HG02884 (cell line): ENCODE measurements at regions not wholly inside any gene's neighbourhood (a gene's known extent, or its start where the extent isn't known, plus 50 kb on each side); places are given as distances from the start of the nearest gene placed in this dataset.

Experiments
- ATAC-seq: cut with Tn5 transposase; IDR thresholded peaks from one replicate; pipeline ENCODE4 v1.9.1; 2021; ENCODE audit warnings: mild to moderate bottlenecking, moderate library complexity; ENCODE audit not compliant: unreplicated experiment

DNA sequence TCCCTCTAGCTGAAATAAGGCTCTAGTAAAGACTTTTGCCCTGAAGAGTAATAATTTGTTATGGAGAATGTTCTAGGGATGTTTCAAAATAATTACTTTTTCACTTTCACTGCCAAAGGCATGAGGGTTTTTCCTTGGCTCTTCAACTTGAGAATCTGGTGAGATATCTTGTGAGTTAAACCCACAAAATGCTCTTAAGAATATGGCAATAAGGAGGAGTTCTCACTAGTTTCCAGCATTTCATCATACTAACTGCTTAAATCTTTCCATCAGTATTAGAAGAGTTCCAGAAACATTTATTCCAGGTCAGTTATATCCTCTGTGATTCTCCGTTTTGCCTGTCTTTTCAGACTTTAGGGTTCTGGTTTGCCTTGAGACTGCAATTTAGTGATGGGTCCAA is 785.6 kb upstream of the GJE1 start:
- no peak for ATAC-seq

DNA sequence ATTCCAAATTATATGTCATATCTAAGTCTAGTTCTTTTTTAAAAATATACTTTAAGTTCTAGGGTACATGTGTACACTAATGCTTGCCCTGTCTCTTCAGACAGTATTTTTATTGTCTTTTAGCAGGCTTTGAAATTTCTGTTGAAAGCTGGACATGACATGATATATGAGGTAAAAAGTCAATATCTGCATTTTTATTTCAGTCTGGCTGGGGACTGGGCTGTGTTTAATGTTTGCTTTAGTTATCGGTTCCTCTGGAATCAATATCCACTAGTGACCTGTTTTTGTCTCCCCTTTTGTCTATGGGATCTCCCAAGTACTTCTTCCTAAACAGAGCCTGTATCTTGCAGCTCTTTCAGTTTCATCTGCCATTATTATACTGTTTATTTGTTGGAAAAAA is 786.2 kb upstream of the GJE1 start:
- no peak for ATAC-seq

DNA sequence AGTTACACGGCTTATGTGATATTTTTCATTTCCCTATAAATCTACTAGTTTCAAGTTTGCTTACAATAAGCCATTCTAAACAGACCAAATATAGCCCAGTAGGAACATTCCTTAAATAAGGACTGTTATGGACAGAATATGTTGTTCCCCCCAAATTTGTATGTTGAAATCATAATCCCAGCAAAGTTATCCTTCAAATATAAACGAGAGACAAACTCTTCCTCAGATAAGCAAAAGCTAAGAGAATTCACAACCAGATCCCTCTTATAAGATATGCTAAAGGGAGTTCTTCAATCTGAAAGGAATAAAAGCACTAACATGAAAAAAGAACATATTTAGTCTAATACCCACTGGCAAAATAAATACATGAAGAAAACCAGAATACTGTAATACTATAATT is 795.5 kb upstream of the GJE1 start:
- ATAC-seq: no peak

DNA sequence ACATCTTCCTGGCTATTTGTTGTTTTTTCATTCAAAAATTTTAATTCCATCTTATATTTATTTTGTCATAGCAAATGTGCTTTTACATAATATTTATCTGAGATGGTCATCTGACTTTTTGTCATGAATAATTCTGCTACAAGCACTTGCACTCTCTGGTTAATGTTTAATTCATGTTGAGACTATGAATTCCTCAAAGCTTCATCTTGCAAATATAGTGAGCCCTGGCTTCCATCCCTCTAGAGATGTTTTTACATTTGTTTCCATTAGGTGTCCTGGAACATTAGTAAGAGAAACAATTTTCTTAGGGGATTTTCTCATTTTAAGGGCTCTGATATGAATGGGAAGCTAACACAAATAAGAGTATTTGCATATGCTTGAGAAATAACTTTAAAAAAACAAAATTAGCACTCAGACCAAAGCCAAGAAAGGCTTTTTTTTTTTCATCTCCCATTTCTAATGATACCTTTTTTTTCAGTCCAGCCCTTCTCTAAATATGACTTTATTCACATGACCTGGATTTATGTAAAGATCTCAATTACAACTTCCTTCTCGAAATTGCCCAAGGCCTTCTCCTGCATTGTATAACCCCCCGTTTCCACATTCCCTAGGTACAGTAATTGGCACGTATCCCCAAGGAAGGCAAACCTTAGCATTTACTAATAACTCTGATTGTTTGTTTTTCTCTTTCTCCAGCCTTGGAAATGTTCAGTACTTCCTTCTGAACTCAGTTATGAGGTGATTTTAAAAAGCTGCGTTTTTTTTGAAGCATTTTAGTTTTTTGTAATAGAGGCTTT is 797.0 kb upstream of the GJE1 start:
- ATAC-seq: no peak

DNA sequence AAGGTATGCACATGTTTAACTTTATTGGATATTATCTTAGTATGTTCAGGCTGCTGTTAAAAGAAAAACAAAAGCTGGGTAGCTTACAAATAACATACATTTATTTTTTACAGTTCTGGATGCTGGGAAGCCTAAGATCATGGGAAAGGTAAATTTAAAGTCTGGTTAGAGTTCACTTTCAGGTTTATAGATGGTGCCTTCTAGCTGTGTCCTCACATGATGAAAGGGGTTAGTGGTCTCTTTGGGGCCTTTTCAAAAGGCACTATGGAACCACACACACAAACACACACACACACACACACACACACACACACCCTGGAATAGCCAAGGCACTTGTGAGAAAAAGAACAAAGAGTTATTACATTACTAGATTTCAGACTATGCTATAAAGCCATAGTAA is 805.8 kb upstream of the GJE1 start:
- no peak for ATAC-seq

DNA sequence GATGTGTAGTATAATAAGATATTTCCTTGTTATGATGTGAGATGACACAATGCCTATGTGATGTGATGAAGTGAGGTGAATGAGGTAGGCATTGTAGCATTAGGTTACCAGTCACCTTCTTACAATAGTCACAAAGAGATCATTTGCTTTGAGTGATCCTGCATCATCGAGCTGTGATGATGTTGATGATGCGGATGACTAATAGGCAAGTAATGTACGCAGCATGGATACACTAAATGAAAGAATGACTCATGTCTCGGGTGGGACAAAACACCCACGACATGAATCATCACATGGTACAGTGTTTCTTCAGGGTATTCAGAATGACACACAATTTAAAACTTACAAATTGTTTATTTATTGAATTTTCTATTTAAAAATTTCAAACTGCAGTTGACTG is 806.3 kb upstream of the GJE1 start:
- ATAC-seq: peak; percentile 55

DNA sequence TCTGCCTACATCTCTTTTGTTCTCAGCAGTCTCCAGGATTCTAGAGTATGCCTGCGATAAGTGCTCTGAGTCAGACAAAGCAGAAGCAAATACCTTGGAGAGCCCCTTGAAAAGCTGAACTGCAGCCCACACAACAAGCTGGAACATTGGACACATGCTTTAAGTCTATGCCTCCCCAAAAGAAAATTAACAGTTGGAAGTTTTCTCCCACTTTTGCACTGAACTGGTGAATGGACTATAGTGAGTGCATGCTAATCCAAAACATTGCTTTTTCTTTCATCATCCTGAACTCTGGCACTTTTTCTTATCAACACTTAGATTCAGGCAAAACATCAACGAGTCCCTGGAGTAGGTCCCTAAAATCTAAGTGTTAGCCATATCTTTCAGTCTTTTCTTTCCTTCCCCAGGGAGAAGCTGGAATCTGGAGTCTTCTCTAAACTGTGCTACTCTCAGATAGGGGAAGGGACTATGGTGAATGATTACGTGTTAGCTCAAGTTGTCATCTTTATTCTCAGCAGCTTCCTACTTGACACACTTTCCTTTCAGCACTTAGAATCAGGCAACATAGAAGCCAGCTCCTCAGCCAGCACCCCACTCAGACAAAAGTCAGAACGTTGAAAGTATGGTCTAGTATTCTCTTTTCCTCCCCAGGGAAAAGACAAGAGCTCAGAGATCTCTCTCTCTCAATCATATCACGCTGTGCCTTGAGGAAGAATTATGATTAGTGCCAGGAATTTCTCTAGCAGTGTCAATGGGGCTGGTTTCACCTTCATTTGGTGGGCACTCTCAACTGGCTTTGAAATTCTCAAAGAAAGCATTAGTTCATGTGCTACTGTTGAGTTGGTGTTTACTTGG is 811.0 kb upstream of the GJE1 start:
- no peak for ATAC-seq

DNA sequence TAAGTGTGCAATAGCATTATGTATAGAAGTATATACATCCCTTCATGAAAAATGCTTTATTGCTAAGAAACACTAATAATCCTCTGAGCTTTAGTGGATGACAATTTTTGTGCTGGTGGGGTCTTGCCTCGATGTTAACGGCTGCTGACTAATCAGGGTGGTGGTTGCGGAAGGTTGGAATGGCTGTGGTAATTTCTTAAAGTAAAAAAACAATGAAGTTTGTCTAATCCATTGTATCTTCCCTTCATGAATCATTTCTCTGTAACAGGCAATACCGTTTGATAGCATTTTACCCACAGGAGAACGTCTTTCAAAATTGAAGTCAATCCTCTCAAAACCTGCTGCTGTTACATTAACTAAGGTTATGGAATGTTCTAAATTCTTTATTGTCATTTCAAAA is 816.5 kb upstream of the GJE1 start:
- no peak for ATAC-seq

DNA sequence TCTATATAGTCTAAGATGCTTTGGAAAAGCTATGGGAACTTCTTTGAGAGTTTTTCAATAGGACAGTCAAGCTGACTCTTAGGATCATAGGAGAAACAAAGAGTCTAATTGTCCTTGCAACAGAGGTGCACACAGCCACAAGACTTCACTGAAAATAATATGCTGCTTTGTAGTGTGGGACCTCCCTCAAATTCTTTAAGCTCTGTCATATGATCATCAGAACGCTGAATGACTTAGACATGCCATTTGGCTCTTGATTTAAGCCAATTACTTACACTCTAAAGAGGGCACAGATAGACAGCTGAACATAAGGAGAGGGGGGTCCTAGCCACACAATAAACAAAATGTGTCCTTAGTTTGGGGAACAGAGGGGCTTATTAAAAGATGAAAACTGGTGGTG is 818.7 kb upstream of the GJE1 start:
- ATAC-seq: no peak

DNA sequence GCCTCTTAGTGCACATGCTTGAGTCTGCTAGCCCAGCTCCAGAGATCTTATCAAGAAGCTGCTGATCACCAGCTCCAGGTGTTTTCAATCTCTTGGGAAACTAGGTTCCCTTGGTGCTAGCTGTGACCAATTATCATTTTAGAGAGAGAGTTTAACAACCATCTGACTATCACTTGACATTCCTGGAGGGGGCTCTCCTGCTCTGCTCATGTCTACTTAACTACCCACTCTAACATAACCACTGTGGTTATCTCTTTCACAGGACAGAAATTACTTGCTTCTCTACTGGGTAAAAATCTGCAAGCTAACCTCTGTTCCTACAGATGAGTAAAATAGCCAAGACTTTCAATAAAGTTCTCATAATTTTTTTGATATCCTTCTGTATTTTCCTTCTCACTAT is 823.4 kb upstream of the GJE1 start:
- ATAC-seq: peak; percentile 55

DNA sequence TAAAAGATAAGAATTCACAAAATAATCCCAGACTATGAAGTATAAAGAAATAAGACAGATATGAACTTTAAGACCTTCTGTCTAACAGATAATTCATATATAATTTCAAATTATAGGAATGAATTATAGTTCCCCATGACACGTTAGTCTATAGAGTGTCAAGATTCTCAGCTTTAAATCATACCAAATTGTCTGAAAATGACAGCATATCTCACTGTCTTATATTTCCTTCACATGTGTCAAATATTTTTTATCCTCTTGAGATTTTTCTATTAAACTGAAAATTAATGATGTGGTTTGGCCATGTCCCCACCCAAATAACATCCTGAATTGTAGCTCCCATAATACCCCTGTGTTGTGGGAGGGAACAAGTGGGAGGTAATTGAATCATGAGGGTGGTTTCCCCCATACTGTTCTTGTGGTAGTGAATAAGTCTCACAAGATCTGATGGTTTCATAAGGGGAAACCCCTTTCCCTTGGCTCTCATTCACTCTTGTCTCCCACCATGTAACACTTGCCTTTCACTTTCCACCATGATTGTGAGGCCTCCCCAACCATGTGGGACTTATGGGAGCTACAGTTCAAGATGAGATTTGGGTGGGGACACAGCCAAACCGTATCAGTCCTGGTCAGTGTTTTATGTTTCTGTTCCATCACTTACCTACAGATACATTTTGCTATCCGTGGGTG is 825.3 kb upstream of the GJE1 start:
- no peak for ATAC-seq

DNA sequence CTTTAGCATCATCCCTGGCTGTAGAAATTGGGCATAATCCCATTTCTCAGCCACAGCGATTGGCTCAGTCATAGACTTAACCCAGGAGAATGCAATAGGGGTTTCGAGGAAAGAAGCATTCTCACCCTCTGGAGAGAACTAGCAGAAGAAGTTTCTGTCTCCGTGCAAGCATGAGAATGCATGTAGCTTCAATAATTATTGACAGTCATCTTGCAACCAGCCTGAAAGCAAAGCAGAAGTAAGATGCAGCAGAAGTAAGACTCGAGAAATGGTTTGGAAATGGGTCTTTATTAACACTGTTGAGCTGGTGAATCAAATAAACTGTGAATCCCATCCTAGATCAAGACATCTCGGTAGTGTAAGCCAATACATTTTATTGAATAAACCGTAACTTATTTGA is 828.8 kb upstream of the GJE1 start:
- ATAC-seq: no peak

DNA sequence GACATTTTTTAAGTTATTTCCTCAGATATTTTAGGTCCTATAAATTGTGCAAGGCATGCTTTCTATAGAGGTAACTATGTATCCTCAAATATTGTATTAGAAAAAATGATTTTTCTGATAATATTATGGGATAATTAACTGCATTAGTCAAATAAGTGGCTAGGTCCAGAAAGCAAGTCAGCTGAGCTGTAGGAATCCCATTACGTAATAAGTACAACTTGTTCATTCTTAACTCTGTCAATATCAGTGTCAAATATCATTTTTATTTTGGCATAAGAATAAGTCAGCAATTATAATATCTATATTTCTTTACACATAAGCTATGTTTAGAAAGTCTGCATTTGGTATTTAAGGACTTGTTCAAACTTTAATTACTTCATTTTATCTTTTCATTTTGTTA is 830.9 kb upstream of the GJE1 start:
- ATAC-seq: no peak

DNA sequence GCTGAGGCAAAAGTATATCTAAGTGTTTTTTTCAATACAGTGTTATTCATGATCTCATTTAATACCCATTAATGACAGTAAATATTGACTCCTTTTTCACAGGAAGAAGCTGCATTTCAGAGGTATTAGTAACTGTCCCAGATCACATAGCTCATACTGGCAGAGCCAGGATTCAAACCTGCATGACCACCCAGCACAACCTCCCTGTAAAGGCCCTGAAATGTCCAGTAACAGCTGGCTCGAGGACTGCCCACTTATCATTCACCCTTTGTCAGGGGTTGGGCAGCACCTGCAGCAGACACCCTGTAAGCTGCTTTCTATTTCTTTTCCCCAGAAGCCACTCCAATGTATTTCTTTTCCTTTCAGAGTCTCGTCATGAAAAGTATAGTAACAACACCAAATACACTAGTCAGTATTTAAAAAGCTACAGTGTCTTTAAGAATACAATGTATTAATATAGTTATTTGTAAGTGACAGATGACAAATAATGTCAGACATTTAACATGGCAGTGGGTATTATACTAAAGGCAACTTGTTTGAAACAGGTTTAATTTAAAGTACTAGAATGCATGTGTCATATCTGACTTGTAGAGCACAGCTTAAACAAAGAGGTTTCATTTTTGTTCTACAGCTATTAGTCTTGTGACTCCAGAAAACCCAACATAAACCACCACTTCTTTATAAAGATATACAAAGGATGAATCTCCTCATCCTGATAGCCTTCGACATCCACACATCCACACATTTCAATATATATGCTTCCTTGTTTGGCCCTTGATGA is 841.6 kb upstream of the GJE1 start:
- no peak for ATAC-seq

DNA sequence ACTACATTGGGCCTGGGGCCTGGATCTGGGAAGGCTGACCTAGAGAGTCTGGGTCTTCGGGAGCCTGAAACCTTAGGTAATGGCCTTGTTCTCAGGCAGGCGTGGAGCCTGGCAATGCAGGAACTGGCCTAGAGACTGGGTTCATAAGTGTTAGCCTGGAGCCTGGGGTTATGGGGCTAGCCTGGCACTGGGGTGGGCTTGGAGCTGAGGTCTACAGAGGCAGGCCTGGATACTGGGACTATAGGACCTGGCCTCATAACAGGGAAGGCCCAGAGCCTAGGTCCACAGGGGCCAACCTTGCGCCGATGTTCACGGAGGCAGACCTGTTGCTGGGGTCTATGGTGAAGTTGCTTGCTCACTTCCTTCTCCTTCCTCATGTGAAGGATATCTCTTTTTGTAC is 843.8 kb upstream of the GJE1 start:
- no peak for ATAC-seq

DNA sequence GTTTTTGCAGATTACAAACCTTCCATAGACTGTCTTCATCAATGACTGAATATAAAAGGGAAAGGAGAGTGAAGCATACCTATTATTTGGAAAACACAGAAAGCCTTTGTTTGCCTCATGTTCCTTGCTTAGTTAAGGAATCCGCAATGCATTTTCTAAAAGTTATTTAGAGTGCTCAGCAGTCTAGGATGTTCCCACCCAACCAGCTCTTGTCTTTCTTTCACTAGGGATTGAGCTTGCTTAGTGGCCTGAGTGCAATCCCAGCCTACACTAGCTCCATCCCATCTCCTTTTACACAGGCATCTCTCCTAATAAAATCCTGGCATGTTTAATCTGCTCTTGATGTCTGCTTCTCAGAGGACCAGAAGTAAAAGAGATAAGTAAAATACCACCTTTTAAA is 850.5 kb upstream of the GJE1 start:
- no peak for ATAC-seq

DNA sequence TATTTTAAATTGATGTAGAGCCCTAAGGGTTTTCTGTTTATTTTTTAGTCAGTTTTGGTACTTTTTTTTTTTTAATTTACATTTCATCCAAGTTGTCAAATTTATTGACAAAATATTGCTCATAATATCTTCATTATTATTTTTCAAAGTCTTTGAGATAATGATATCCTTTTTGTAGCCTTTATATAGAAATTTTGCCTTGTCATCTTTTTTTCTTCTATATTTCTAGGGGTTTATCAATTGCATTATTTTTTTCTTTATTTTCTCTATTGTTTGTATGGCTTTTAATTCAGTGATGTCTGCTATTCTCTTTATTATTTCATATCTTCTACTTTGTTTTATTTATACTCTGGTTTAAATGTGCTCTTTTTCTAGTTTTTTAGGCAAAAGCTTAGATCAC is 863.0 kb upstream of the GJE1 start:
- ATAC-seq: no peak

DNA sequence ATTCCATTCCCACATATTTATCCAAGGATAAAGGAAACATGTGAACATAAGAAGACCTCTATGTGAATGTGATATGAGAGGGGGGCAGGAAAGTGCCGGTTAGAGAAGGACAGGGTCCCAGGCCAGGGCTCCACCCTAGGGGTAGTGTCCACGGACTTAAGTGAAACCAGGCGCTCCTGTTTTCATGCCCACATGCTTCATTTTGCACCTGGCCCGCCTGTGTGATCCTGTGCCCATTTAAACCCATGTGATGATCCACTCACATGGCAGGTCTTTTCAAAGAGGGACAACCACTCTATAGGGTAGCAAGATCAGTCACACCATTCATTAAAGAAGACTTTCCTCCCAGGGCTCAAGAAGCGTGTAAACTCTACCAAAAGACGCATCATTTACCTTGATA is 865.3 kb upstream of the GJE1 start:
- ATAC-seq: no peak

DNA sequence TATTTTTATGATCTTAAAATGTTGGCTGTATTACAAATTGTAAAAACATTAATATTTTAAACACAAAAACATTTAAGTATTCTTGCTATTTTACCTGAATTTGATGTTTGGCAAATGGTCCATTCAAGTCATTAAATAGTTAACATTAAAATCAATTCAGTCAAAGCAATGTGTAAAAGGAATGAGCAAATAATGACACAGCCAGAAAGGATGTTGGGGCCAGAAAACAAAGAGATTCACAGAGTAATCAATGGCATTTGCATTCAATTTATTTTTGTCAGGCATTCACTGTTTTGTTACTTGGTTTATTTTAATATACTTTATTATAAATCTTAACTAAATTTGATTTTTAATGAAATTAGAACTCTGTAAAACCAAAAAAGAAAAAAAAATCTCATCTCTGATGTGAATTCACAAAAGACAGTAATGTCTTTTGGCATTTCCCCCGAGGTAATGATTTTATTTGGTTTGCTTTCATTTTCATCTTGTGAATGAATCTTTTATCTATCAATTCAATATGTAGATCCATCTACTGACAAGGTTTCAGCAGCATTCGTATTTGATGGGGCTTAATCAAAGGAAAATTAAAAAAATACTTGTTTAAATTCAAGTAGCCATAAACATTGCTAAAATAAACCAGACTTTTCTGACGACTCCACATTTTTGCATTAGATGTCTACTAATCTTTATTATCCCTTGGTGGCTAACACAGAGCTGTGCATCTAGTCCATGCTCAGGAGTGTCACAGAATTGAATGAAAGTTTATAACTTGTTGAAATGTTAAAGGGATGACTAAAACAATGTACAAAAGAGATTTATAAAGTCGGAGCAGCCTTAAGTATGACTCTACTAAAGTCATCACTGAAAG is 866.7 kb upstream of the GJE1 start:
- no peak for ATAC-seq

DNA sequence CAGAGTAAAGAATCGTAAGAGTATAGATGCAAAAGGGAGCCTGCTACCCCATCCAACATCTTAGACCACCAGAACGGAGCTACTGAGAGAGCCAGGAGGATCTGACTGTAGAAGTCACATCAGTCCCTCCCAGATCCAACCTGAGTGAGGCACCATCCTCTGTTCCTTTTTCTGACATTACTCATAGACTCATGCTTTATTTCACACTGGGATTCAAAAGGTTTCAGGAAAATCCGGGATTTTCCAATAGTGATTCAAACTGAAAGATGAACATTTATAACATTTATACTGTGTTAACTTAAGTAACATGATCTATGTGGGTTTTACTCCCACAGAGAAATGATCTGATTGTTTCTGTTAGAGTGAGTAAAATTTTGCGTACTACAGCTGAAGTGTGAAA is 868.6 kb upstream of the GJE1 start:
- ATAC-seq: no peak
